Uterus (tissue), 3 donors: ENCODE measurements at regions not wholly inside any gene's neighbourhood (a gene's known extent, or its start where the extent isn't known, plus 50 kb on each side); places are given as distances from the start of the nearest gene placed in this dataset.

ENCODE experiments used
- DNase-seq, 2 donors: peaks; one replicate each; pipeline ENCODE4 v3.0.0-alpha.2; 2019 to 2020
- H3K27ac ChIP-seq, 2 donors: fragments of 200-600 bp; sonication (generic); 1 replicate in 1 of 2; 2 replicates in 1 of 2; pipeline ENCODE4 v1.5.1; 2016 to 2018
- H3K27me3 ChIP-seq, 2 donors: fragments of 200-600 bp; sonication (generic); one replicate each; pipeline ENCODE4 v1.5.1; 2018 to 2019; ENCODE audit warnings: control low read depth in 1 of 2
- H3K36me3 ChIP-seq, 2 donors: fragments of 200-600 bp; sonication (generic); one replicate each; pipeline ENCODE4 v1.5.1; 2019; ENCODE audit warnings: control low read depth in 1 of 2
- H3K4me1 ChIP-seq, 2 donors: fragments of 200-600 bp; sonication (generic); one replicate each; pipeline ENCODE4 v1.5.1; 2018 to 2019; ENCODE audit warnings: control low read depth in 1 of 2
- H3K4me3 ChIP-seq, 2 donors: fragments of 200-600 bp; sonication (generic); 1 replicate in 1 of 2; 2 replicates in 1 of 2; pipeline ENCODE4 v1.5.1; 2018 to 2019; ENCODE audit warnings: mild to moderate bottlenecking in 1 of 2
- H3K9me3 ChIP-seq, 2 donors: fragments of 200-600 bp; sonication (generic); one replicate each; pipeline ENCODE4 v1.5.1; 2019; ENCODE audit warnings: control low read depth in 1 of 2
- POLR2A ChIP-seq, 2 donors: fragments of 450-650 bp; IDR thresholded peaks; one replicate each; pipeline ENCODE4 v1.6.1; 2016; ENCODE audit warnings: antibody characterized with exemption in 2 of 2, mild to moderate bottlenecking in 1 of 2, moderate library complexity in 1 of 2
- intact Hi-C: fragments of 100-400 bp; cut with DNase I; formaldehyde crosslinking; loops from one replicate; pipeline ENCODE4 v1.15.1; 2023; ENCODE audit warnings: low total_unique reads
- TF ChIP-seq, protein P1 (sequence below), 4 experiments: fragments of 200-600 bp in 2 of 4; fragments of 450-650 bp in 2 of 4; sonication (generic) in 2 of 4; IDR thresholded peaks; one replicate each; pipeline ENCODE4 v1.5.1; 2016 to 2019; ENCODE audit warnings: antibody characterized with exemption in 4 of 4, mild to moderate bottlenecking in 2 of 4, moderate library complexity in 1 of 4
- donor health status: DM: yes; HTN: yes; CAD: no.

GRCh38 chr7:35384761-35385700, 131.1 kb upstream of the TBX20 start:
- intact Hi-C loops: no loop called here
- no peak for TF ChIP-seq POLR2A (IDR thresholded peaks at IDR 0.05)
- TF ChIP-seq, protein P1, sequence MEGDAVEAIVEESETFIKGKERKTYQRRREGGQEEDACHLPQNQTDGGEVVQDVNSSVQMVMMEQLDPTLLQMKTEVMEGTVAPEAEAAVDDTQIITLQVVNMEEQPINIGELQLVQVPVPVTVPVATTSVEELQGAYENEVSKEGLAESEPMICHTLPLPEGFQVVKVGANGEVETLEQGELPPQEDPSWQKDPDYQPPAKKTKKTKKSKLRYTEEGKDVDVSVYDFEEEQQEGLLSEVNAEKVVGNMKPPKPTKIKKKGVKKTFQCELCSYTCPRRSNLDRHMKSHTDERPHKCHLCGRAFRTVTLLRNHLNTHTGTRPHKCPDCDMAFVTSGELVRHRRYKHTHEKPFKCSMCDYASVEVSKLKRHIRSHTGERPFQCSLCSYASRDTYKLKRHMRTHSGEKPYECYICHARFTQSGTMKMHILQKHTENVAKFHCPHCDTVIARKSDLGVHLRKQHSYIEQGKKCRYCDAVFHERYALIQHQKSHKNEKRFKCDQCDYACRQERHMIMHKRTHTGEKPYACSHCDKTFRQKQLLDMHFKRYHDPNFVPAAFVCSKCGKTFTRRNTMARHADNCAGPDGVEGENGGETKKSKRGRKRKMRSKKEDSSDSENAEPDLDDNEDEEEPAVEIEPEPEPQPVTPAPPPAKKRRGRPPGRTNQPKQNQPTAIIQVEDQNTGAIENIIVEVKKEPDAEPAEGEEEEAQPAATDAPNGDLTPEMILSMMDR (IDR thresholded peaks at IDR 0.05): no peak
- no peaks in the 10 kb centered on the region for H3K36me3 ChIP-seq
- H3K4me3 ChIP-seq: no peak overlapping the region
- no peaks in the 10 kb centered on the region for H3K9me3 ChIP-seq
- no peak overlapping the region for H3K27ac ChIP-seq
- H3K4me1 ChIP-seq: no peaks in the 10 kb centered on the region
- no peaks in the 10 kb centered on the region for H3K27me3 ChIP-seq
- no peak for DNase-seq

GRCh38 chr7:35380739-35381224, 126.9 kb upstream of the TBX20 start:
- no peak overlapping the region for H3K27ac ChIP-seq
- H3K27me3 ChIP-seq: no peaks in the 10 kb centered on the region
- TF ChIP-seq, protein P1 (IDR thresholded peaks at IDR 0.05): no peak
- TF ChIP-seq POLR2A (IDR thresholded peaks at IDR 0.05): no peak
- H3K4me1 ChIP-seq: no peaks in the 10 kb centered on the region
- no peak overlapping the region for H3K4me3 ChIP-seq
- no peaks in the 10 kb centered on the region for H3K36me3 ChIP-seq
- intact Hi-C loops: no loop called here
- H3K9me3 ChIP-seq: no peaks in the 10 kb centered on the region
- no peak for DNase-seq

DNA sequence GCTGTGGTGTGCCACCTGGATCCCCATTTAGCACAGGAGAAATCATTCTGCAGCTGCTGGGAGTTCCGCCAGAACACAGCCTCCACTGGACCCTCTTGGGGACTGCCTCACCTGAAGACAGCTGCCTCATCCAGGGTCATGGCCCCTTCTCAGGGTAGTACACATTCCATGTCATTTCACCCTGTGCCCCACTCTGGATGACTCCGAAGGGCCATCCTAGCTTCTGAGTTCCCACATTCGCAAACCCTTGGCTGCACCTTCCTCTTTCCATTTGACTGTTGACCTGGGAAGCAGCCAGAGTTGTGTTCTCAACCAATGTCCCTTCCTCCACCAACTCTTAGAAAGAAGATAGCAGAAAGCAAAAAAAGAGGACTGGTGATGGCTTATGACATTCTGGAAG, 125.6 kb upstream of the TBX20 start:
- TF ChIP-seq POLR2A (IDR thresholded peaks at IDR 0.05): no peak
- TF ChIP-seq, protein P1 (IDR thresholded peaks at IDR 0.05): no peak

GRCh38 chr7:35375516-35375915, 121.6 kb upstream of the TBX20 start:
- no peaks in the 10 kb centered on the region for H3K4me1 ChIP-seq
- TF ChIP-seq, protein P1 (IDR thresholded peaks at IDR 0.05): no peak
- TF ChIP-seq POLR2A (IDR thresholded peaks at IDR 0.05): no peak
- no peak overlapping the region for H3K4me3 ChIP-seq
- intact Hi-C loops: no loop called here
- H3K9me3 ChIP-seq: no peaks in the 10 kb centered on the region
- H3K36me3 ChIP-seq: no peaks in the 10 kb centered on the region
- no peaks in the 10 kb centered on the region for H3K27me3 ChIP-seq
- DNase-seq: no peak
- no peak overlapping the region for H3K27ac ChIP-seq

More for the DNA sequence above, 125.6 kb upstream of the TBX20 start:
- Histone ChIP-seq H3K4me3 (no peak overlapping the region), H3K9me3 (no peaks in the 10 kb centered on the region), H3K27ac (no peak overlapping the region), H3K27me3 (no peaks in the 10 kb centered on the region), H3K36me3 (no peaks in the 10 kb centered on the region), H3K4me1 (no peaks in the 10 kb centered on the region)
- intact Hi-C loops: no loop called here
- no peak for DNase-seq

- no peaks in the 10 kb centered on the region for H3K4me1 ChIP-seq
- no peak for TF ChIP-seq POLR2A (IDR thresholded peaks at IDR 0.05)
- TF ChIP-seq, protein P1 (IDR thresholded peaks at IDR 0.05): no peak
- H3K9me3 ChIP-seq: no peaks in the 10 kb centered on the region
- no peaks in the 10 kb centered on the region for H3K36me3 ChIP-seq
- no peak overlapping the region for H3K27ac ChIP-seq
- DNase-seq: no peak
- no peak overlapping the region for H3K4me3 ChIP-seq
- no peaks in the 10 kb centered on the region for H3K27me3 ChIP-seq
- intact Hi-C loops: no loop called here
These were observed 121.0 kb upstream of the TBX20 start for GRCh38 chr7:35374858-35375257.
